ENCODE measurements at regions not wholly inside any gene's neighbourhood (a gene's known extent, or its start where the extent isn't known, plus 50 kb on each side); places are given as distances from the start of the nearest gene placed in this dataset.

DNA sequence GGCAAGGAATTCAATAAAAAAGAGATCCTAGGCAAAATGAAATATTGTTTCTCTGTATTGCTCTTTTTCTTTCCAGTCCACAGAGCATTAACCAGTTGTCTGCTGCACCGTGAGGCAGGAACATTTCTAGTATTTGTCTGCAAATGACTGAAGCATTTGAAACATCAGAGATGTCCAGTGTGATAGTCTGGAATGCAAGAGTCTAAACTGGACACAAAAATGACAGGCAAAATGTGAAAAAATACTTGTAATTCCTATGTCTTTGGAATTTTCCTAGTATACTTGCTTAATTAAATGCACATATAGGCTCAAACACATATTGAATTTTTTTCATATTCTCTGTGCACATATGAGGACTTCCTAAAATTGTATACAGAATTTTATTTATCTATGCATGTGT is 120.5 kb upstream of the SPATS2L start:
- Histone ChIP-seq H3K27me3 (ENCODE audit: insufficient read depth) (no peaks in the 10 kb centered on the region), H3K4me2 (no peak overlapping the region), H4K20me1 (replicated peaks; ENCODE audit: insufficient read depth) (no peaks in the 10 kb centered on the region), H3K4me3 (no peak overlapping the region), H3K27ac (ENCODE audit: low read depth) (no peak overlapping the region), H2AFZ (peak overlapping the region; percentile 69; the same call in 1 of the 2 replicates), H3K79me2 (replicated peaks; ENCODE audit: insufficient read depth) (no peaks in the 10 kb centered on the region), H3K9me2 (ENCODE audit: insufficient read depth) (peaks cover 11% of the 10 kb centered on the region), H3K4me1 (ENCODE audit: insufficient read depth) (peaks cover 15% of the 10 kb centered on the region), H3K36me3 (ENCODE audit: insufficient read depth) (0 out of 2 replicates have a peak, but pooled peaks cover 7% of the 10 kb centered on the region), H3F3A (replicated peaks; ENCODE audit: low read depth) (no peaks in the 10 kb centered on the region)
- DNase-seq (ENCODE audit: low spot score) (no peak), ATAC-seq (no peak)
- peaks cover 4% of the 10 kb centered on the region for H3K27me3 Mint-ChIP-seq (ENCODE audit: insufficient read depth, low read depth, poor library complexity)
- peaks cover 4% of the 10 kb centered on the region for H3K9me3 Mint-ChIP-seq
- no peak overlapping the region for H3K27ac Mint-ChIP-seq
- no peak overlapping the region for H3K4me3 Mint-ChIP-seq
- TF ChIP-seq POLR2AphosphoS5 (IDR thresholded peaks at IDR 0.05; ENCODE audit: low read depth): no peak
- no peak for TF ChIP-seq ZNF331 (CRISPR knock-in tag; IDR thresholded peaks at IDR 0.05; ENCODE audit: low read depth)
- no peak for TF ChIP-seq CREB1 (CRISPR knock-in tag; IDR thresholded peaks at IDR 0.05; ENCODE audit: low read depth)
- H3K36me3 Mint-ChIP-seq (ENCODE audit: low read depth): peaks cover 3% of the 10 kb centered on the region; the same call in 1 of the 3 replicates
- peaks cover 15% of the 10 kb centered on the region for H3K4me1 Mint-ChIP-seq

DNA sequence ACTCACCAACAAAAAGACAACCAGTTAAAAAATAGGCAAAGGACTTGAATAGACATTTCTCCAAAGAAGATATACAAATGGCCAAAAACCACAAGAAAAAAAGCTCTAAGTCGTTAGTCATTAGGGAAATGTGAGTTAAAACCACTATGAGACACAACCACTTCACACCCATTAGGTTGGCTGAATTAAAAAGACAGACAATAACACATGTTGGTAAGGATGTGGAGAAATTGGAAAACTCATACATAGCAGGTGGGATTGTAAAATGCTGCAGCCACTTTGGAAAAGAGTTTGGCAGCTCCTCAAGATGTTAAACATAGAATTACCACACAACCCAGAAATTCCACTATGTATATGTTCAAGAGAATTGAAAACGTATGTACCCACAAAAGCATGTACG is 117.6 kb upstream of the SPATS2L start:
- Mint-ChIP-seq H3K9me3 (no peaks in the 10 kb centered on the region), H3K4me3 (no peak overlapping the region), H3K4me1 (peaks cover 32% of the 10 kb centered on the region), H3K27me3 (ENCODE audit: insufficient read depth, low read depth, poor library complexity) (no peaks in the 10 kb centered on the region), H3K36me3 (ENCODE audit: low read depth) (no peaks in the 10 kb centered on the region), H3K27ac (no peak overlapping the region)
- H3K36me3 ChIP-seq (ENCODE audit: insufficient read depth): no peaks in the 10 kb centered on the region
- H3K9me2 ChIP-seq (ENCODE audit: insufficient read depth): peaks cover 5% of the 10 kb centered on the region; the same call in 1 of the 2 replicates
- no peak overlapping the region for H3K4me3 ChIP-seq
- ATAC-seq (no peak), DNase-seq (ENCODE audit: low spot score) (no peak)
- no peak overlapping the region for H3K27ac ChIP-seq (ENCODE audit: low read depth)
- no peaks in the 10 kb centered on the region for H4K20me1 ChIP-seq (replicated peaks; ENCODE audit: insufficient read depth)
- no peak overlapping the region for H2AFZ ChIP-seq
- no peaks in the 10 kb centered on the region for H3K27me3 ChIP-seq (ENCODE audit: insufficient read depth)
- no peak overlapping the region for H3K4me2 ChIP-seq
- H3K4me1 ChIP-seq (ENCODE audit: insufficient read depth): peaks cover 26% of the 10 kb centered on the region
- H3F3A ChIP-seq (replicated peaks; ENCODE audit: low read depth): no peaks in the 10 kb centered on the region
- no peaks in the 10 kb centered on the region for H3K79me2 ChIP-seq (replicated peaks; ENCODE audit: insufficient read depth)
- TF ChIP-seq EZH2phosphoT487 (IDR thresholded peaks at IDR 0.05; ENCODE audit: unreplicated experiment): no peak
- TF ChIP-seq, protein P1, sequence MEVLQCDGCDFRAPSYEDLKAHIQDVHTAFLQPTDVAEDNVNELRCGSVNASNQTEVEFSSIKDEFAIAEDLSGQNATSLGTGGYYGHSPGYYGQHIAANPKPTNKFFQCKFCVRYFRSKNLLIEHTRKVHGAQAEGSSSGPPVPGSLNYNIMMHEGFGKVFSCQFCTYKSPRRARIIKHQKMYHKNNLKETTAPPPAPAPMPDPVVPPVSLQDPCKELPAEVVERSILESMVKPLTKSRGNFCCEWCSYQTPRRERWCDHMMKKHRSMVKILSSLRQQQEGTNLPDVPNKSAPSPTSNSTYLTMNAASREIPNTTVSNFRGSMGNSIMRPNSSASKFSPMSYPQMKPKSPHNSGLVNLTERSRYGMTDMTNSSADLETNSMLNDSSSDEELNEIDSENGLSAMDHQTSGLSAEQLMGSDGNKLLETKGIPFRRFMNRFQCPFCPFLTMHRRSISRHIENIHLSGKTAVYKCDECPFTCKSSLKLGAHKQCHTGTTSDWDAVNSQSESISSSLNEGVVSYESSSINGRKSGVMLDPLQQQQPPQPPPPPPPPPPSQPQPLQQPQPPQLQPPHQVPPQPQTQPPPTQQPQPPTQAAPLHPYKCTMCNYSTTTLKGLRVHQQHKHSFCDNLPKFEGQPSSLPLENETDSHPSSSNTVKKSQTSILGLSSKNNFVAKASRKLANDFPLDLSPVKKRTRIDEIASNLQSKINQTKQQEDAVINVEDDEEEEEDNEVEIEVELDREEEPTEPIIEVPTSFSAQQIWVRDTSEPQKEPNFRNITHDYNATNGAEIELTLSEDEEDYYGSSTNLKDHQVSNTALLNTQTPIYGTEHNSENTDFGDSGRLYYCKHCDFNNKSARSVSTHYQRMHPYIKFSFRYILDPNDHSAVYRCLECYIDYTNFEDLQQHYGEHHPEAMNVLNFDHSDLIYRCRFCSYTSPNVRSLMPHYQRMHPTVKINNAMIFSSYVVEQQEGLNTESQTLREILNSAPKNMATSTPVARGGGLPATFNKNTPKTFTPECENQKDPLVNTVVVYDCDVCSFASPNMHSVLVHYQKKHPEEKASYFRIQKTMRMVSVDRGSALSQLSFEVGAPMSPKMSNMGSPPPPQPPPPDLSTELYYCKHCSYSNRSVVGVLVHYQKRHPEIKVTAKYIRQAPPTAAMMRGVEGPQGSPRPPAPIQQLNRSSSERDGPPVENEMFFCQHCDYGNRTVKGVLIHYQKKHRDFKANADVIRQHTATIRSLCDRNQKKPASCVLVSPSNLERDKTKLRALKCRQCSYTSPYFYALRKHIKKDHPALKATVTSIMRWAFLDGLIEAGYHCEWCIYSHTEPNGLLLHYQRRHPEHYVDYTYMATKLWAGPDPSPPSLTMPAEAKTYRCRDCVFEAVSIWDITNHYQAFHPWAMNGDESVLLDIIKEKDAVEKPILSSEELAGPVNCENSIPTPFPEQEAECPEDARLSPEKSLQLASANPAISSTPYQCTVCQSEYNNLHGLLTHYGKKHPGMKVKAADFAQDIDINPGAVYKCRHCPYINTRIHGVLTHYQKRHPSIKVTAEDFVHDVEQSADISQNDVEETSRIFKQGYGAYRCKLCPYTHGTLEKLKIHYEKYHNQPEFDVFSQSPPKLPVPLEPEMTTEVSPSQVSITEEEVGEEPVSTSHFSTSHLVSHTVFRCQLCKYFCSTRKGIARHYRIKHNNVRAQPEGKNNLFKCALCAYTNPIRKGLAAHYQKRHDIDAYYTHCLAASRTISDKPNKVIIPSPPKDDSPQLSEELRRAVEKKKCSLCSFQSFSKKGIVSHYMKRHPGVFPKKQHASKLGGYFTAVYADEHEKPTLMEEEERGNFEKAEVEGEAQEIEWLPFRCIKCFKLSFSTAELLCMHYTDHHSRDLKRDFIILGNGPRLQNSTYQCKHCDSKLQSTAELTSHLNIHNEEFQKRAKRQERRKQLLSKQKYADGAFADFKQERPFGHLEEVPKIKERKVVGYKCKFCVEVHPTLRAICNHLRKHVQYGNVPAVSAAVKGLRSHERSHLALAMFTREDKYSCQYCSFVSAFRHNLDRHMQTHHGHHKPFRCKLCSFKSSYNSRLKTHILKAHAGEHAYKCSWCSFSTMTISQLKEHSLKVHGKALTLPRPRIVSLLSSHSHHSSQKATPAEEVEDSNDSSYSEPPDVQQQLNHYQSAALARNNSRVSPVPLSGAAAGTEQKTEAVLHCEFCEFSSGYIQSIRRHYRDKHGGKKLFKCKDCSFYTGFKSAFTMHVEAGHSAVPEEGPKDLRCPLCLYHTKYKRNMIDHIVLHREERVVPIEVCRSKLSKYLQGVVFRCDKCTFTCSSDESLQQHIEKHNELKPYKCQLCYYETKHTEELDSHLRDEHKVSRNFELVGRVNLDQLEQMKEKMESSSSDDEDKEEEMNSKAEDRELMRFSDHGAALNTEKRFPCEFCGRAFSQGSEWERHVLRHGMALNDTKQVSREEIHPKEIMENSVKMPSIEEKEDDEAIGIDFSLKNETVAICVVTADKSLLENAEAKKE (CRISPR knock-in tag; IDR thresholded peaks at IDR 0.05): no peak
- no peak for TF ChIP-seq ZNF114 (CRISPR knock-in tag; IDR thresholded peaks at IDR 0.05)
- TF ChIP-seq STAT1 (IDR thresholded peaks at IDR 0.05; ENCODE audit: unreplicated experiment): no peak
- TF ChIP-seq EZH2 (IDR thresholded peaks at IDR 0.05; ENCODE audit: low read depth, unreplicated experiment): no peak
- no peak for TF ChIP-seq JUNB (IDR thresholded peaks at IDR 0.05; ENCODE audit: unreplicated experiment)
- no peak for TF ChIP-seq ZNF331 (CRISPR knock-in tag; IDR thresholded peaks at IDR 0.05; ENCODE audit: low read depth)
- TF ChIP-seq, protein P2, sequence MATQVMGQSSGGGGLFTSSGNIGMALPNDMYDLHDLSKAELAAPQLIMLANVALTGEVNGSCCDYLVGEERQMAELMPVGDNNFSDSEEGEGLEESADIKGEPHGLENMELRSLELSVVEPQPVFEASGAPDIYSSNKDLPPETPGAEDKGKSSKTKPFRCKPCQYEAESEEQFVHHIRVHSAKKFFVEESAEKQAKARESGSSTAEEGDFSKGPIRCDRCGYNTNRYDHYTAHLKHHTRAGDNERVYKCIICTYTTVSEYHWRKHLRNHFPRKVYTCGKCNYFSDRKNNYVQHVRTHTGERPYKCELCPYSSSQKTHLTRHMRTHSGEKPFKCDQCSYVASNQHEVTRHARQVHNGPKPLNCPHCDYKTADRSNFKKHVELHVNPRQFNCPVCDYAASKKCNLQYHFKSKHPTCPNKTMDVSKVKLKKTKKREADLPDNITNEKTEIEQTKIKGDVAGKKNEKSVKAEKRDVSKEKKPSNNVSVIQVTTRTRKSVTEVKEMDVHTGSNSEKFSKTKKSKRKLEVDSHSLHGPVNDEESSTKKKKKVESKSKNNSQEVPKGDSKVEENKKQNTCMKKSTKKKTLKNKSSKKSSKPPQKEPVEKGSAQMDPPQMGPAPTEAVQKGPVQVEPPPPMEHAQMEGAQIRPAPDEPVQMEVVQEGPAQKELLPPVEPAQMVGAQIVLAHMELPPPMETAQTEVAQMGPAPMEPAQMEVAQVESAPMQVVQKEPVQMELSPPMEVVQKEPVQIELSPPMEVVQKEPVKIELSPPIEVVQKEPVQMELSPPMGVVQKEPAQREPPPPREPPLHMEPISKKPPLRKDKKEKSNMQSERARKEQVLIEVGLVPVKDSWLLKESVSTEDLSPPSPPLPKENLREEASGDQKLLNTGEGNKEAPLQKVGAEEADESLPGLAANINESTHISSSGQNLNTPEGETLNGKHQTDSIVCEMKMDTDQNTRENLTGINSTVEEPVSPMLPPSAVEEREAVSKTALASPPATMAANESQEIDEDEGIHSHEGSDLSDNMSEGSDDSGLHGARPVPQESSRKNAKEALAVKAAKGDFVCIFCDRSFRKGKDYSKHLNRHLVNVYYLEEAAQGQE (IDR thresholded peaks at IDR 0.05; ENCODE audit: unreplicated experiment): no peak
- TF ChIP-seq CREB1 (CRISPR knock-in tag; IDR thresholded peaks at IDR 0.05; ENCODE audit: low read depth): no peak
- TF ChIP-seq, protein P3, sequence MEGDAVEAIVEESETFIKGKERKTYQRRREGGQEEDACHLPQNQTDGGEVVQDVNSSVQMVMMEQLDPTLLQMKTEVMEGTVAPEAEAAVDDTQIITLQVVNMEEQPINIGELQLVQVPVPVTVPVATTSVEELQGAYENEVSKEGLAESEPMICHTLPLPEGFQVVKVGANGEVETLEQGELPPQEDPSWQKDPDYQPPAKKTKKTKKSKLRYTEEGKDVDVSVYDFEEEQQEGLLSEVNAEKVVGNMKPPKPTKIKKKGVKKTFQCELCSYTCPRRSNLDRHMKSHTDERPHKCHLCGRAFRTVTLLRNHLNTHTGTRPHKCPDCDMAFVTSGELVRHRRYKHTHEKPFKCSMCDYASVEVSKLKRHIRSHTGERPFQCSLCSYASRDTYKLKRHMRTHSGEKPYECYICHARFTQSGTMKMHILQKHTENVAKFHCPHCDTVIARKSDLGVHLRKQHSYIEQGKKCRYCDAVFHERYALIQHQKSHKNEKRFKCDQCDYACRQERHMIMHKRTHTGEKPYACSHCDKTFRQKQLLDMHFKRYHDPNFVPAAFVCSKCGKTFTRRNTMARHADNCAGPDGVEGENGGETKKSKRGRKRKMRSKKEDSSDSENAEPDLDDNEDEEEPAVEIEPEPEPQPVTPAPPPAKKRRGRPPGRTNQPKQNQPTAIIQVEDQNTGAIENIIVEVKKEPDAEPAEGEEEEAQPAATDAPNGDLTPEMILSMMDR (conservative IDR thresholded peaks at IDR 0.05; ENCODE audit: low read depth in 2 of 2): no peak
- TF ChIP-seq POLR2AphosphoS5 (IDR thresholded peaks at IDR 0.05; ENCODE audit: low read depth): no peak

Measured in GM23338 (cell line).